ENCODE measurements at regions not wholly inside any gene's neighbourhood (a gene's known extent, or its start where the extent isn't known, plus 50 kb on each side); places are given as distances from the start of the nearest gene placed in this dataset.
"Not testable (repeated sequence)": the region's sequence is repeated elsewhere in the genome, so short reads cannot be mapped to it uniquely, and the experiment has no call there.

- no peak for DNase-seq
Observed at GRCh38 chr1:212495766-212496494, 63.2 kb downstream of the NENF start.

- DNase-seq = no peak
Observed at GRCh38 chr1:212496682-212497081, 64.0 kb downstream of the NENF start.

- DNase-seq = no peak
Observed at GRCh38 chr1:212497553-212497952, 64.8 kb downstream of the NENF start.

GRCh38 chr1:212498283-212499040, 65.7 kb downstream of the NENF start:
- no peak for DNase-seq

- no peak for DNase-seq
Observed at GRCh38 chr1:212500351-212500750, 67.6 kb downstream of the NENF start.

GRCh38 chr1:212500983-212501382, 68.3 kb downstream of the NENF start:
- no peak for DNase-seq

- DNase-seq = no peak
Observed at GRCh38 chr1:212503714-212504113, 71.0 kb downstream of the NENF start.

- no peak for DNase-seq
Observed at GRCh38 chr1:212504171-212504803, 71.6 kb downstream of the NENF start.

- no peak for DNase-seq
Observed at GRCh38 chr1:212506666-212507065, 73.9 kb downstream of the NENF start.

GRCh38 chr1:212507369-212507768, 74.6 kb downstream of the NENF start:
- no peak for DNase-seq

- DNase-seq = no peak
Observed at GRCh38 chr1:212512816-212513559, 80.3 kb downstream of the NENF start.

- DNase-seq = no peak
Observed at GRCh38 chr1:212513586-212513985, 80.9 kb downstream of the NENF start.

- peak; percentile 28 for DNase-seq
Observed at GRCh38 chr1:212514056-212514614, 81.4 kb downstream of the NENF start.

GRCh38 chr1:212514782-212515181, 82.1 kb downstream of the NENF start:
- DNase-seq = peak; percentile 4

GRCh38 chr1:212515329-212515760, 82.6 kb downstream of the NENF start:
- DNase-seq = no peak

- DNase-seq = not testable (repeated sequence)
Observed at GRCh38 chr1:212516012-212516411, 83.3 kb downstream of the NENF start.

GRCh38 chr1:212518188-212519054, 85.7 kb downstream of the NENF start:
- no peak for DNase-seq

- no peak for DNase-seq
Observed at GRCh38 chr1:212519131-212519530, 86.4 kb downstream of the NENF start.

GRCh38 chr1:212520299-212520698, 87.6 kb downstream of the NENF start:
- DNase-seq = no peak

- DNase-seq = no peak
Observed at GRCh38 chr1:212520746-212521145, 87.8 kb upstream of the ATF3 start.

GRCh38 chr1:212525479-212526110, 83.0 kb upstream of the ATF3 start:
- DNase-seq = no peak
